GM12878 (cell line): ENCODE measurements at regions not wholly inside any gene's neighbourhood (a gene's known extent, or its start where the extent isn't known, plus 50 kb on each side); places are given as distances from the start of the nearest gene placed in this dataset.
A peak's percentile ranks its signal among the peaks of the same experiment; 100 is the strongest.

Experiments used
- ATAC-seq: fragments of 200-7000 bp; cut with Tn5 transposase; 3 replicates; pipeline ENCODE4 v1.9.1; 2020; ENCODE audit warnings: mild to moderate bottlenecking, moderate library complexity
- BruUV-seq: library from RNA; stranded (reverse); fragments of 400-500 nt; replicated peaks from 2 replicates; lab custom pipeline; 2021; lab: Mats Ljungman, UMichigan
- CTCF ChIA-PET: fragments of 300-600 bp; sonication (Branson Sonifier 250); formaldehyde crosslinking; extraction: SDS; loops from one replicate; lab custom pipeline; 2021; ENCODE audit warnings: inconsistent platforms; lab: Yijun Ruan, JAX
- POLR2A ChIA-PET: fragments of 350-600 bp; formaldehyde crosslinking; extraction: SDS; loops from one replicate; lab custom pipeline; 2021; ENCODE audit warnings: inconsistent platforms; lab: Charles Lee
- RAD21 ChIA-PET: fragments of 300-600 bp; sonication (Branson Sonifier 250); formaldehyde crosslinking; loops from one replicate; lab custom pipeline; 2023; ENCODE audit warnings: antibody characterized with exemption; ENCODE audit not compliant: unreplicated experiment; lab: Charles Lee
- SMC1A ChIA-PET: fragments of 300-600 bp; sonication (Branson Sonifier 250); formaldehyde crosslinking; loops from one replicate; lab custom pipeline; 2023; ENCODE audit not compliant: unreplicated experiment, uncharacterized antibody; lab: Charles Lee
- DNase-seq: peaks from one replicate; pipeline ENCODE4 v3.0.0-alpha.2; 2011; ENCODE audit warnings: low read depth, low spot score
- FAIRE-seq: peaks from 3 replicates; lab custom pipeline; 2011; peaks lifted over from hg19 to GRCh38; lab: Jason Lieb, UNC
- H2AFZ ChIP-seq: 2 replicates; pipeline ENCODE4 v1.6.0; 2011; ENCODE audit warnings: low read depth, low read length, control low read depth; ENCODE audit not compliant: control insufficient read depth
- H3K27ac ChIP-seq: 2 replicates; pipeline ENCODE4 v1.5.1; 2011; ENCODE audit warnings: control low read depth; ENCODE audit not compliant: control insufficient read depth, insufficient read depth
- H3K27me3 ChIP-seq, 2 experiments: replicated peaks in 1 of 2; 2 replicates each; pipeline versions ENCODE4 v1.6.0 to v1.6.1; 2011; ENCODE audit warnings: low read length in 1 of 2; ENCODE audit not compliant: control insufficient read depth in 2 of 2, insufficient read depth in 2 of 2
- H3K36me3 ChIP-seq, 2 experiments: 2 replicates each; pipeline ENCODE4 v1.5.1; 2011; ENCODE audit warnings: low read length in 1 of 2; ENCODE audit not compliant: control insufficient read depth in 2 of 2, insufficient read depth in 2 of 2
- H3K4me1 ChIP-seq: 2 replicates; pipeline ENCODE4 v1.6.1; 2011; ENCODE audit warnings: mild to moderate bottlenecking, low read length, moderate library complexity, mixed read lengths; ENCODE audit not compliant: control insufficient read depth, insufficient read depth
- H3K4me2 ChIP-seq: 2 replicates; pipeline ENCODE4 v1.6.0; 2011; ENCODE audit warnings: control low read depth; ENCODE audit not compliant: control insufficient read depth, insufficient read depth
- H3K4me3 ChIP-seq: fragments of 200-600 bp; sonication (generic); 2 replicates; pipeline ENCODE4 v1.5.1; 2016
- H3K79me2 ChIP-seq: 2 replicates; pipeline ENCODE4 v1.6.0; 2011; ENCODE audit warnings: low read length; ENCODE audit not compliant: control insufficient read depth, insufficient read depth
- H3K9ac ChIP-seq: 2 replicates; pipeline ENCODE4 v1.8.0; 2011; ENCODE audit warnings: low read length, control low read depth, mixed read lengths; ENCODE audit not compliant: control insufficient read depth, insufficient read depth
- H3K9me3 ChIP-seq: replicated peaks from 3 replicates; pipeline ENCODE4 v1.5.1; 2011; ENCODE audit warnings: mild to moderate bottlenecking, low read length; ENCODE audit not compliant: control insufficient read depth, insufficient read depth
- H4K20me1 ChIP-seq: 2 replicates; pipeline ENCODE4 v1.6.0; 2011; ENCODE audit not compliant: control insufficient read depth, insufficient read depth
- EED ChIP-seq: sonication (generic); IDR thresholded peaks from 2 replicates; pipeline ENCODE4 v1.6.1; 2016; ENCODE audit warnings: antibody characterized with exemption, low read depth
- LARP7 ChIP-seq: fragments of 450-650 bp; IDR thresholded peaks from 2 replicates; pipeline ENCODE4 v1.6.1; 2017; ENCODE audit warnings: mild to moderate bottlenecking
- SMARCA5 ChIP-seq: fragments of 450-650 bp; IDR thresholded peaks from 2 replicates; pipeline ENCODE4 v1.6.1; 2017; ENCODE audit warnings: mild to moderate bottlenecking
- TAF1 ChIP-seq: IDR thresholded peaks from 2 replicates; pipeline ENCODE4 v1.6.1; 2011; ENCODE audit warnings: mild to moderate bottlenecking, low read depth, low read length, borderline replicate concordance
- ZNF217 ChIP-seq: fragments of 450-650 bp; IDR thresholded peaks from 2 replicates; pipeline ENCODE4 v1.6.1; 2017; ENCODE audit warnings: antibody characterized with exemption, mild to moderate bottlenecking
- ZNF24 ChIP-seq: fragments of 450-650 bp; IDR thresholded peaks from 2 replicates; pipeline ENCODE4 v1.6.1; 2017; ENCODE audit warnings: antibody characterized with exemption, mild to moderate bottlenecking
- WGBS: methylation state at CpG from one replicate; pipeline ENCODE4 v1.1.6; 2016; ENCODE audit warnings: low lambda C conversion rate; ENCODE audit not compliant: insufficient replicate concordance, insufficient coverage; ENCODE audit errors: missing lambda C conversion rate; 5-methylcytosine and 5-hydroxymethylcytosine counted together
- in situ Hi-C: fragments of 300-500 bp; cut with MboI; formaldehyde crosslinking; loops from 9 replicates; pipeline ENCODE4 v1.14.3; 2018; ENCODE audit warnings: mixed read lengths
- intact Hi-C: fragments of 100-400 bp; cut with micrococcal nuclease; formaldehyde crosslinking; loops from one replicate; pipeline ENCODE4 v1.14.2; 2022; ENCODE audit not compliant: unreplicated experiment

DNA sequence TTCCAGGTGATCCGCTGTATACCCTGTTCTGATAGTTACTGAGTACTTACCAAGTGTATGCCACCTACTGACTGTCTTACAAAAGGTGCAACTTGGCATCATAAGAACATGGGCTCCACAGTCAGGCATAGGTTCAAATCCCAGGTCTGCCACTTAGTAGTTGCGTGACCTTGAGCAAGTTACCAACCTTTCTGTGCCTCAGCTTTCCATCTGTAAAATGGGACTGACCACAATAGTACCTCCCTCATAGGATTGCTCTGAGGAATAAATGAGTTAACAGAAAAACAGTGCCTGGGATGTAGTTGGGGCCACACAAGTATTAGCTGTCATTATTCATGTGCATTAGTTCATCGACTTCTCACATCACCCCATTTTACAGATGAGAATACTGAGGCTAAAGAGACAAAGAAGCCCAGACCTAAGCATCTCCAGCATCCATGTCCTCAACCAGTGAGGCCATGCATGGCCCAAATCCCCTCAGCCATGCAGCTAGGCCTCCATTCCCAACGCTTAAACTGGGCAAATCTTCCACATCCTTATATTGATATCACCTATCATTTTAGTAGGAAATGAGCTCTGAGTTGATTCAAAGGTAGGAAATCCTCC, 51.3 kb upstream of the UBE2L5 start:
- TF ChIP-seq EED, result no peak
- peak; percentile 31; the same call in 1 of the 2 replicates for TF ChIP-seq ZNF24
- TF ChIP-seq TAF1, result no peak
- TF ChIP-seq ZNF217, result peak; percentile 89
- peak; percentile 93 for TF ChIP-seq SMARCA5
- 0 out of 2 replicates have a peak, but pooled peaks have one; percentile 55 for TF ChIP-seq LARP7
- ATAC-seq, result no peak
- no peak overlapping the region for H3K4me3 ChIP-seq

More for the DNA sequence above, 51.3 kb upstream of the UBE2L5 start:
- DNase-seq (no peak), FAIRE-seq (no peak)
- WGBS, result 57% methylated on average over 4 of the region's 4 CpGs
- RAD21 ChIA-PET, result interaction anchor here (0.6 to 6.6 kb wide), 15 partner anchors 14 to 369 kb away, joined by 3 to 105 read pairs (median 3); no protein-coding TSS in a partner anchor
- H2AFZ ChIP-seq, result peak overlapping the region; percentile 63
- H3K9ac ChIP-seq, result no peak overlapping the region; the same call in 1 of the 2 replicates
- SMC1A ChIA-PET, result interaction anchor here (0.7 to 9.0 kb wide), 23 partner anchors 10 to 369 kb away, joined by 3 to 143 read pairs (median 4); partner anchors contain the start of gene KATNAL1
- H3K79me2 ChIP-seq, result peaks cover 2% of the 10 kb centered on the region; the same call in 1 of the 2 replicates
- H3K27me3 ChIP-seq, result no peaks in the 10 kb centered on the region
- BruUV-seq, result no TSS peak
- intact Hi-C loops, result loop anchor here (2.0 to 5.0 kb wide), 3 partner anchors 64 to 246 kb away; partner anchors contain the start of genes KATNAL1 and USPL1
- peak overlapping the region; percentile 94 for H3K4me2 ChIP-seq
- H3K4me1 ChIP-seq, result peaks cover 55% of the 10 kb centered on the region
- POLR2A ChIA-PET, result interaction anchor here (1.0 to 6.6 kb wide), 7 partner anchors 14 to 366 kb away, joined by 3 to 76 read pairs (median 4); partner anchors contain the start of gene UBE2L5
- CTCF ChIA-PET, result interaction anchor here (0.6 to 2.9 kb wide), 11 partner anchors 14 to 238 kb away, joined by 3 to 25 read pairs (median 3); partner anchors contain the start of gene KATNAL1
- no peaks in the 10 kb centered on the region for H4K20me1 ChIP-seq
- peak overlapping the region; percentile 73 for H3K27ac ChIP-seq
- peaks cover 0 to 3% of the 10 kb centered on the region in 2 experiments; a peak in 1 of 4 replicates for H3K36me3 ChIP-seq
- in situ Hi-C loops, result no loop called here
- no peaks in the 10 kb centered on the region for H3K9me3 ChIP-seq
